ENCODE measurements at regions not wholly inside any gene's neighbourhood (a gene's known extent, or its start where the extent isn't known, plus 50 kb on each side); places are given as distances from the start of the nearest gene placed in this dataset.

- ATAC-seq = no peak
- in situ Hi-C loops (cut with MboI) (loop anchor here (5.0 to 25.0 kb wide), 2 partner anchors 249 to 624 kb away; no protein-coding TSS in a partner anchor), intact Hi-C loops (cut with micrococcal nuclease) (loop anchor here (2.0 to 10.0 kb wide), 2 partner anchors 49 to 137 kb away; no protein-coding TSS in a partner anchor)
- no peak for DNase-seq (ENCODE audit: extremely low read depth in 1 of 4, low spot score in 3 of 4)
- no peak overlapping the region for H3K9ac ChIP-seq (ENCODE audit: insufficient read depth in 1 of 2, low read depth in 2 of 2, low read length in 2 of 2)
- no peak overlapping the region for H3K27ac ChIP-seq (ENCODE audit: extremely low read depth, low read depth, low read length)
- H3K36me3 ChIP-seq (ENCODE audit: control insufficient read depth, insufficient read depth, low read length) = no peaks in the 10 kb centered on the region
- BruUV-seq (replicated peaks) = no TSS peak
- peaks cover 3% of the 10 kb centered on the region; the same call in 1 of the 2 replicates for H4K20me1 ChIP-seq (replicated peaks; ENCODE audit: control insufficient read depth, insufficient read depth, low read length)
- WGBS (ENCODE audit: insufficient coverage, low coverage, missing lambda C conversion rate) = 8% methylated on average over 3 of the region's 6 CpGs
- ChIA-PET CTCF (ENCODE audit: low intra/inter-chr PET ratio) (interaction anchor here (0.8 to 2.8 kb wide), 8 partner anchors 48 to 1269 kb away, joined by 3 to 38 read pairs (median 4); partner anchors contain the start of gene FOXA2), POLR2A (interaction anchor here (0.6 to 1.0 kb wide), 3 partner anchors 255 to 345 kb away, joined by 3 to 4 read pairs (median 3); no protein-coding TSS in a partner anchor)
- no peaks in the 10 kb centered on the region for H3K79me2 ChIP-seq (ENCODE audit: control insufficient read depth, insufficient read depth, low read length)
- no peak overlapping the region for H3K4me2 ChIP-seq (ENCODE audit: insufficient read depth, low read length)
- TF ChIP-seq CHAMP1 (IDR thresholded peaks at IDR 0.05) (no peak), MITF (IDR thresholded peaks at IDR 0.05) (no peak), BRF1 (IDR thresholded peaks at IDR 0.05; ENCODE audit: borderline replicate concordance, extremely low read depth, insufficient read length) (no peak), TFE3 (CRISPR knock-in tag; IDR thresholded peaks at IDR 0.05) (peak; percentile 76), RAD51 (IDR thresholded peaks at IDR 0.05; ENCODE audit: borderline replicate concordance, low read depth) (peak; percentile 59)
- TF ChIP-seq, protein P1, sequence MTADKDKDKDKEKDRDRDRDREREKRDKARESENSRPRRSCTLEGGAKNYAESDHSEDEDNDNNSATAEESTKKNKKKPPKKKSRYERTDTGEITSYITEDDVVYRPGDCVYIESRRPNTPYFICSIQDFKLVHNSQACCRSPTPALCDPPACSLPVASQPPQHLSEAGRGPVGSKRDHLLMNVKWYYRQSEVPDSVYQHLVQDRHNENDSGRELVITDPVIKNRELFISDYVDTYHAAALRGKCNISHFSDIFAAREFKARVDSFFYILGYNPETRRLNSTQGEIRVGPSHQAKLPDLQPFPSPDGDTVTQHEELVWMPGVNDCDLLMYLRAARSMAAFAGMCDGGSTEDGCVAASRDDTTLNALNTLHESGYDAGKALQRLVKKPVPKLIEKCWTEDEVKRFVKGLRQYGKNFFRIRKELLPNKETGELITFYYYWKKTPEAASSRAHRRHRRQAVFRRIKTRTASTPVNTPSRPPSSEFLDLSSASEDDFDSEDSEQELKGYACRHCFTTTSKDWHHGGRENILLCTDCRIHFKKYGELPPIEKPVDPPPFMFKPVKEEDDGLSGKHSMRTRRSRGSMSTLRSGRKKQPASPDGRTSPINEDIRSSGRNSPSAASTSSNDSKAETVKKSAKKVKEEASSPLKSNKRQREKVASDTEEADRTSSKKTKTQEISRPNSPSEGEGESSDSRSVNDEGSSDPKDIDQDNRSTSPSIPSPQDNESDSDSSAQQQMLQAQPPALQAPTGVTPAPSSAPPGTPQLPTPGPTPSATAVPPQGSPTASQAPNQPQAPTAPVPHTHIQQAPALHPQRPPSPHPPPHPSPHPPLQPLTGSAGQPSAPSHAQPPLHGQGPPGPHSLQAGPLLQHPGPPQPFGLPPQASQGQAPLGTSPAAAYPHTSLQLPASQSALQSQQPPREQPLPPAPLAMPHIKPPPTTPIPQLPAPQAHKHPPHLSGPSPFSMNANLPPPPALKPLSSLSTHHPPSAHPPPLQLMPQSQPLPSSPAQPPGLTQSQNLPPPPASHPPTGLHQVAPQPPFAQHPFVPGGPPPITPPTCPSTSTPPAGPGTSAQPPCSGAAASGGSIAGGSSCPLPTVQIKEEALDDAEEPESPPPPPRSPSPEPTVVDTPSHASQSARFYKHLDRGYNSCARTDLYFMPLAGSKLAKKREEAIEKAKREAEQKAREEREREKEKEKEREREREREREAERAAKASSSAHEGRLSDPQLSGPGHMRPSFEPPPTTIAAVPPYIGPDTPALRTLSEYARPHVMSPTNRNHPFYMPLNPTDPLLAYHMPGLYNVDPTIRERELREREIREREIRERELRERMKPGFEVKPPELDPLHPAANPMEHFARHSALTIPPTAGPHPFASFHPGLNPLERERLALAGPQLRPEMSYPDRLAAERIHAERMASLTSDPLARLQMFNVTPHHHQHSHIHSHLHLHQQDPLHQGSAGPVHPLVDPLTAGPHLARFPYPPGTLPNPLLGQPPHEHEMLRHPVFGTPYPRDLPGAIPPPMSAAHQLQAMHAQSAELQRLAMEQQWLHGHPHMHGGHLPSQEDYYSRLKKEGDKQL (CRISPR knock-in tag; IDR thresholded peaks at IDR 0.05; ENCODE audit: borderline replicate concordance) = no peak
- FAIRE-seq = no peak
- no peak overlapping the region for H3K4me3 ChIP-seq
- H3K9me1 ChIP-seq (ENCODE audit: control insufficient read depth, insufficient read depth, low read length) = no peaks in the 10 kb centered on the region
- H2AFZ ChIP-seq (ENCODE audit: low read depth, low read length) = no peak overlapping the region
- no peaks in the 10 kb centered on the region for H3K9me3 ChIP-seq (replicated peaks; ENCODE audit: control insufficient read depth, insufficient read depth, low read depth, low read length)
- no peaks in the 10 kb centered on the region for H3K4me1 ChIP-seq (replicated peaks in 1 of 2; ENCODE audit: control insufficient read depth in 2 of 2, insufficient read depth in 2 of 2, low read length in 2 of 2)
- no peaks in the 10 kb centered on the region; a peak in 2 of 5 replicates for H3K27me3 ChIP-seq (ENCODE audit: control insufficient read depth in 2 of 2, insufficient read depth in 2 of 2, low read length in 2 of 2)
Observed at GRCh38 chr20:22338140-22338708, 246.1 kb downstream of the FOXA2 start.

Measured in K562 (cell line).